ENCODE measurements at regions not wholly inside any gene's neighbourhood (a gene's known extent, or its start where the extent isn't known, plus 50 kb on each side); places are given as distances from the start of the nearest gene placed in this dataset.

DNA sequence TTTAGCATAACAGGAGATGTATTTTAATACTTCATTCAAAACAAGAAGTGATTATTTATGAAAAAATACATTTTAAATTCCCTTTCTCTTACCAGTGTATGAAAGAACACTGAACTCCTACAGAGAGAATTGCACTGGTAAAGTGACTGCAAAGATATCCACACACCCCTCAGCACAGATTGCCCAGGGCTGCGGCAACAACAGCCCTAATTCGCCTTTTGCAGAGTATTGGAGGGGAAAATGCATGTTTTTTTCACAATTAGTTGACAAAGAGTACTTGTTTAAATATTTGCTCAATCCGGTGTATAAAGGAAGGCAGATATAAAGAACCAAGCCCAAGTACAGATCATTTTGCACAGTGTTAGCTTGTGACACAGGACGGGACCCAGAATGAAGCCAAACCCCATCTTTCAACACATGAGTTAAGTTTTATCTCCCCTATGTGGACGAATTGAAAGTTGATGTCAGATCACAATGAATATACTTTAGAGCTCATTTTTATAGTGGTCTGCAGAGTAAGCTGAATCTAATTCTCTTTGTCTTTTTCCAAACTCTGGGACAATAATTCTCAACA, 551.4 kb upstream of the IGFBP7 start:
- DNase-seq: no peak

DNA sequence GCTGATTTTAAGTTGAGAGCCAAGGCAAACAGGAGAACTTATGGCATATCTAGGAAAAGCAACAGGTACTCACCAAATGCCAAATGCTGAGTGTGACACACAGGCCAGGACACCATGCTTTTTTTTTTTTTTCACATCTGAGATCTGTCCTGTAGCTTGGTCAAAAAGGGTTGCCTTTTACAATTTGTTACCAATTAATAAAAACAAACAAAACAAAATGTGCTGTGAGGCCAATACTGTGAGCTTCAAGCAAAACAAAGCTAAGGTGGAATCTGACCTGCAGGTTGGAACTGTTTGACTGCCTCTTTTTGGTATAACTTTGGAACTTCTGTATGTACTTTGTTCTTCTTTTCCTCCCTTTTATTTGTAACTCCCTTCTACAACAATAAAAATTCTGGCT, 548.5 kb upstream of the IGFBP7 start:
- no peak for DNase-seq

DNA sequence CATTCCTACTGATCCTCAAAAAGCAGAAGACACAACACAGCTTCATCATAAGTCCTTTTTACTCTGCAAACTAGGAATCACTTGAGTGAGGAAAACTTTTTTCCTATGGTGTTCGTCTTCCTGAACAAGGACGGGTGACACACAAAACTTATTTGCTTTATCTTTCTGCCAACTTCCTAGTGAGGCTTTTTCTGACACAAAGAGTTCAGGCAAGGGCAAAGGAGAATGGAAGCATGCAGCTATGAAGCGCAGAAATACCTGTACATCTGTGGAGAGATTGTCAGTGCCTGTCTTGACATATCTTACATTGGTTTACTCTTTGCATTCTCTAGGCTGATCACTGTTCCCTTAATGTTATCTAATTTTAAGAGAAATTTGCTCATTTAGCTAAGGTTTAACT, 548.0 kb upstream of the IGFBP7 start:
- DNase-seq: no peak

DNA sequence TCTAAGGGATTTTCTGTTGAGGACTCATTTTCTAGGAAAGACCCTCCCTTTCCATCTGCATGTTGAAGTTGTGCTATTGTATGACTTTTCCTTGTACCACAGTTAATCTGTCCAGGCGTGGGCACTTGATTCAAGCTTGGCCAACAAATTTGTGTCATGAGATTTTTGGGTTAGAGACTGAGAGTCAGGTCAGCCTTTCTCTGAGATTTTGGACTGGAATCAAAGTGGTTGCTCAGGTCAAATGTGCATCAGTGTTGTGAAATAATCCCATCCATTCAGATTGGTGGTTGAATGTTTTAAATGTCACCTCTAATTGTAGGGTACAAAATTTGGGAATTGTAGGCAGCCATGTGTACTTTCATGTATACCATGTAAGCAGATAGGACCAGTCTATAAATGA, 545.2 kb upstream of the IGFBP7 start:
- no peak for DNase-seq

DNA sequence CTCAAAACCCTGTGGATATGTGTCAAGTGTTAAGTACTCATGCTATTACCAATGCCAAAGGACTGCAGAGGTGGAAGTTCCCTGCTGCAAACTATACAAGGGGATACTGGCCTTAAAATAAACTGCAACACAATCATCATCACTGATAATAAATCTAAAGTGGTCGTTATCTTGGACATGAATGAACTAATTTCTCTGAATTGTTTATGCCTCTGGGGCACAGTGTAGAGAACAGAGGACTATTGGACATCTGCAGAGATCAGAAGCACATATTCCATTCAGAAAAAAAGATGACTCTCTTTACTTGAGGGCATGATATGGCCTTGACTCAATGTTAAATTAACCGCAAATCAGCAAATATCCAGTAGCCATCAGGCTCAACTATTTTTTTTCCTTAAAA, 542.6 kb upstream of the IGFBP7 start:
- no peak for DNase-seq

DNA sequence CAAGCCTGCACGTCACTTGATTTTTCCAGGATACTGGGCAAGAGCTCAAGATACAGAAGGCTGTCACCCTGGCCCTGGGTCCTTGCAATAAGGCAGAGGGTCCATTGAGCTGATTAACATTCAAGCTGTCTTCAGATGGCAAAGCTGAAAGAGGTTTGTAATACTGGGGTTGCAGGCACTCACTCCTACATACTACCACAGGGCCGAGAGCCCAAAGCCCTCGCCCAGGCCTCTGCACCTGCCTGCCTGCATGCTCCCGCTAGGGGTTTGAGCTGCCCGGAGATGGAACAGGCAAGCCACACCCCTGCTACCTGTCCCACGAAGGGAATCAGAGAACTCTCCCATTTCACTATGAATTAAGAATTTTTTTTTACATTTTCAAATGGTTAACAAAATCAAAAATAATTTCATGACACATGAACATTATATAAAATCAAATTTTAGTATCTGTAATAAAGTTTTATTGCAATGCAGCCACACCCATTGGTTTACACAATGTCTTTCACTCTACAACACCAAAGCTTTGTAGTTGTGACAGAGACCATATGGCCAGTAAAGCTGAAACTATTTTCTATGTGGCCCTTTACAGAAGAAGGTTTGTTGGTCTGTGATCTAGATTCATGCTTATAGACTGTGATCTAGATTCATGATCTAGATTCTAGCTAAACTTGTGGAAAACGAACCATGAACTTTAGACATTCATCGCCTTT, 530.4 kb upstream of the IGFBP7 start:
- DNase-seq: no peak

DNA sequence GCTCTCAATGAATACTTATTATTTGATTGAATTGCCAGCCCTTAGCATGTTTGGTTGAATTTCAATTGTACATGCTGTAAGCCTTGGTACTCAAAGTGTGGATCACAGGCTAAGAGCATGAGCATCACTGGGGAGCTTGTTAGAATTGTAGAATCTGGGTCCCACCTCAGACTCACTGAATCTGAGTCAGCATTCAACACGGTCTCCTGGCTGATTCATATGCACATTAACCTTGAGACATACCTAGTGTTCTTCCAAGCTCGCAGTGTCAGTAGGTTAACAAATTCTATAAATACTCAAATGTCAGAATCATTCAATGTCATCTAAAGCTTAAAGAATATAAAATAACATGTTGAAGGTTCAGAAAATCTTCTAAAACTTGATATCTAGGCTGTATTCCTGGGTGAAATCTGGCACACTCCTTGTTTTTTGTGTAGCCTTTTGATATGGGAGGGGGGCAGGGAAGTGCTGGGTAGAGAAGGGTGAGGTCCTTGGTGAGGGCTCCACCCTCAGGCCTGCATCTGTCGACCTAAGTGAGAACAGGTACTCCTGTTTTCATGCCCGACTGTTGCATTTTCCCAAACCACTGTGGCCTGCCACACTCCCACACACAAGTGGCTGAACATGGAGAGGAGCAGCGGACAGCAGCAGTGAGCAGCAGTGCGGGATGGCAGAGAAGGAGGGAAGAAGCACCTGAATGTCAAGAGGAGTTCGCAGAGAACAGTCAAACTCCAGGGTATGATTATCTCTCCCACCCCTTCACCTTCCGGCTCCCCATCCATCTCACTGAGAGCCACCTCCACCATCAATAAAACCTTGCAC, 529.6 kb upstream of the IGFBP7 start:
- no peak for DNase-seq

DNA sequence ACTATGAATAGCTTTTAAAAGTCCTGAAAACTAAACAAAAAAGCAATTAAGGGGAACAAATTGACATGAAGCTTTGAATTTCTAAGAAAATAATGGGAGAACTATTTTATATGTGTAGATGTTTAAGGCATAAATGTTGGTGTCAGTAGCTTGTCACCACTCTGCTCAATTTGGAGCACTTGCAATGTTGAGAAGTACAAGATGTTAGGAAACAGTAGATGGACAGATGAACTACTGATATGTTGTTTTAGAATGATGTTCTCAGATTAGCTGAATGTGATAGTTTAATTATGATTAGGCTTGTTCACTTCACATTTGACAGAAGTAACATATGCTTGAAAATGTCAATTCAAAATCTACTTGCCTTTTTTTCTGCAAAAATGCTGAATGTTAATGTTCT, 525.7 kb upstream of the IGFBP7 start:
- no peak for DNase-seq

DNA sequence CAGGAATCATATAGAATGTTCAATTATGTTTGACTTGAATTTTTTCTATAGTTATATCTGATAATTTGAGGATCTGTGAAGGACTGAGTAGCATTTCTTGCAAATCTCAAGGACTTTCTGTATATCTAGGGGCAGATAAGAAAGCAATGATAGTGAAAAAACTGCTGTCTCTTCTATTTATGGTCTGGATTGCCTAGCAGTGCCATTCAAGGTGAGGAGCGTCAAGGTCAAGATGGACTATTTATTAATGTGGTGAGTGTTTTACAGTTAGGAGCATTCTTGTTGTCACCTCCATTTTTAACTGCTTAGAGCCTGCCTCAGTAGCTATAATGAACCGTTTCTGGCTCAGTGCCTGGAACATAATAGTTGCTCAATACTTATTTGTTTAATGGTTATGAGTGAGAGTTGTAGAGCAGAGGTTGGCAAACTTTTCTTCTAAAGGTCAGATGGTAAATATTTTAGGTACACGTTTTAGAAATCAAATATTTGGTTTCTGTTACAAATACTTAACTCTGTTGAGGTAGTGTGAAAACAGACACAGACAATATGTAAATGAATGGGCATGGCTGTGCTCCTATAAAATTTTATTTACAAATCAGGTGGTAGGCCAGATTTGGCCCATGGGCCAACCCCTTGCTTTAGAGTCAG, 523.2 kb upstream of the IGFBP7 start:
- no peak for DNase-seq

DNA sequence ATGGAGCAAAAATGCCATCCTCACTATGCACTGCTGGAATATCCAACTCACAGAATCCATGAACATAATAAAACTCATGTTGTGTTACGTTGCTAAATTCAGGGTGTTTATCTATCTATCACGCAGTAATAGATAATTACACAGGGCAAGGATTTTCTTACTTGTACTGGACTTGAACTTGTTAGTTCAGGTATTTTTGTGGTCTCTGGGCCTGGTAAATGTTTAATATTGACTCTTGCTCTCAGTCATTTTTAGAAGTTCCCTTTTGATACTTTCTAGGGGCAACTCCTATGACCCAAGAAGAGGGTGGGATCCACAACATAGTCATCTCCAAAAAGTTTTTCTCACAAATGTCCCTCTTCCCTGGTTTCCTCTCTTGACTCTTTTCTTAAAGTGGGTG, 522.4 kb upstream of the IGFBP7 start:
- no peak for DNase-seq

DNA sequence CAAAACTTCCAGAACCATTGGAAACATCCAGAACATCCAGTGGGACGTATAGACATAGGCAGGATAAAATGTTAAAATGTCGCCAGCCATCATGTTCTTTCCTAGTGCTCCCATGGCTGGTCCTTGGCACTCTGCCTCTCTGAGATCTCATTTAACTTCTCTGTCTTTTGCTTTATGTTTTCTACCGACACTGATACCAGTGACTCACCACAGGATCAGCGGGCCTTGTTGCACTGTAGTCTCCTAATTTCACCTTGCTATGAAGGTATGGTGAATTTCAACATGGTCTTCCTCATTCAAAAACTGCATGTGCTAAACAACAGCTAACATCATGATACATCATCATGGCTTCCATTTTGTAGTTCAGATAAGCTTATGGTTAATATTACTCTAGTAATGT, 521.0 kb upstream of the IGFBP7 start:
- DNase-seq: no peak

DNA sequence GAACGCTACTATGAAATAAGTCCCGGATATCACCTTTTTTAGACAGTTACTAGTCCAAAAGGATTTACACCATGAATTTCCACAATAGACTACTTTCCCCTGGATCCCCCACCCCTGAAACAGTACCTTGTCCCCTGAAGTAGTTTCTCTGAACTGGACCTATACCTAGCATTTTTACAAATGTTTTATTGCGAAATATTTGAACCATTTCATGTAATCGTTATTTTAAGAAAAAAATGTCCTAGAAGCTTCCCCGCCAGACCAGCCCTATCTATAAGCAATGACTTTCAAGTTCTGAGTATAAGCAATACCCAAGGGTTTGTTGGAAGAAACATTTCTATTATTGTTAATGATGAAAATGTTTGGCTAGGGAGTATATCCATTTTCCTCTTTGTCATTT, 517.8 kb upstream of the IGFBP7 start:
- no peak for DNase-seq

DNA sequence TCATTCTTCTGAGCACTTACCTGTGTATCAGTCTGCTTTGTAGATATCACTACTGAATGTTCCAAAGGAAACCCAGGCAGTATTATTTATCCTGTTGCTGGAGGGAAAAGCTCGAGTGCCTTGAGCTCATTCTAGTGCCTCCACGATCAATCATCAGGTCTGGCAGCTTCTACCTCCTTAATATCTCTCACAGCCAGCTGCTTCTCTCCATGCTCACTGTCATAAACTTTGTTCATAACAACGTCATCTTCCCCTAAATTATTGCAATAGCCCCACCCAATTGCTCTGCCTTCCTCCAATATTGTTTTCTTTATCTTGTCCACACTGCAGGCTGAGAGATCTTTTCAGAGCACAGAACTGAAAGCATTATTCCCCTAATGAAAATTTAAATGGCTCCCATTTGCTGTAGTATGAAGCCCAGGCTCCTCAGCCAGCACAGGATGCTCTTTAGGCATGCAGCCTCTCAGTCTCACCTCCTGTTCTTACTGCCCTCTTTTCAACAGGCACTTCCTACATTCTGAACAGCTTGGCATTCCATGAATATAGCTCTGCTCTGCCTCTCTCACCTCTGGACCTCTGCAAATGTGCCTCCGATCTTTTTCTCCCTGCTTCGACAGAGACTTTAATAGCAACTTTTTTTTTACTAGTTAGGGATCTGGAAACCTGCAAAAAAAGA, 504.2 kb upstream of the IGFBP7 start:
- DNase-seq: no peak

DNA sequence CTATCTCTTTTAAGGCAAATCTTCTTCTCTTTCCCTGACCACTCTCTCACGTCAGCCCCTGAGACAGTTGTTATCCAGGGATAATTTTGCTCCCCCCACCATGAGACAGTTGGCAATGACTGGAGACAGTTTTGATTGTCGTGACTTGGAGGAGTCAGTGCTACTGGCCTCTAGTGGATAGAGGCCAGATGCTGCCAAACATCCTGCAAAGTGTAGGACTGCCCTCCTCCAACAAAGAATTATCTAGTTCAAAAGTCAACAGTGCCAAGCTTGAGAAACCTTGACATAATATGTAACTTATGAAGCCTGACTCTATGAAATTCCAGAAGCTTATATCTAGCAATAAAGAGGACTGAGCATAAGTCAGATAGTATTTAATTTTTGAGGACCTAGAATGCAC, 502.1 kb upstream of the IGFBP7 start:
- DNase-seq: no peak

DNA sequence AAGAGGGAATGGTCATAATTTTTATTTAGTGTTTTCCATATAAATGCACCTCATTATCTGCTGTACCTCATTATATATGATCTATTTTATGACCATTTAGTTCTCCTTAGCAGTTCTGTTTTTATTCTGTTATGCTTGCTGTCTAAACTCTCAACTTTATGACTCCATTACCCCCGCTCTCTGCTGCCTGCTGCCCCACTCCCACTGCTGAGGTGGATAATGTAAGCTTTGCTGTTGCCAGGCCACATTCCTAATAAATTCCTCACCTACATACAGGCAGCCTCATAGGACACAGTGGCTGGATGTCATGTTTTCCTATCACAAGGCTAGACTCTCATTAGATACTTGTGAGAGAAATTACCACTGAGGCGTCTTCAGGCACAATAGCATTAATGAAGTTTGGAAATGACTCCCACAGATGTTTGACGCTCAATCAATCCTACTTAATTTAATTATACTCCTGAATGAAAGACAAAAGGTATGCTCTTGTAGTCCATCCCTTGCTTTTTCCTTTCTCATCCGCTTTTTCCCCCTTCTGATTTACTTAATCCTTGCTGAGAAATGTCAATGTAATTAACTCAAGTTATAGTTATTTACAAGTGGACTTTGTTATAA, 497.5 kb upstream of the IGFBP7 start:
- no peak for DNase-seq

DNA sequence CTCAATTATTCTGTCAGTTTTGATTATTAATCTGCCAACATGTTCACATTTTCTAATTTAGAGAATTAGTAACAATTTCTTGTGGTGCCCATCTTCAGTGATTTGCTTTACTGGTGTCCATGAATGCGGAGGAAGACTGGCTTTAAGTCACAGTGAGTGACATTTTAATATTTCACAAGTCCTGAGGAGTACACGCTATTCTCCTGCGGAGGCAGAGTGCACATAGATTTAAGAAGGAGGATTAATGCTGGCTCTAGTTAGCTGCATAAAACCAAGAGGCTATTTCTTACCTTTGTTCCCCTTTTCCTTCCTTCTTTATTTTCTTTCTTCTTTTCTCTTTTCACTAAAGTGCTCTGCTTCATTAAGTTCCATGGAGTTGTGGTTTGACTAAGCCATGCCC, 495.2 kb upstream of the IGFBP7 start:
- no peak for DNase-seq

DNA sequence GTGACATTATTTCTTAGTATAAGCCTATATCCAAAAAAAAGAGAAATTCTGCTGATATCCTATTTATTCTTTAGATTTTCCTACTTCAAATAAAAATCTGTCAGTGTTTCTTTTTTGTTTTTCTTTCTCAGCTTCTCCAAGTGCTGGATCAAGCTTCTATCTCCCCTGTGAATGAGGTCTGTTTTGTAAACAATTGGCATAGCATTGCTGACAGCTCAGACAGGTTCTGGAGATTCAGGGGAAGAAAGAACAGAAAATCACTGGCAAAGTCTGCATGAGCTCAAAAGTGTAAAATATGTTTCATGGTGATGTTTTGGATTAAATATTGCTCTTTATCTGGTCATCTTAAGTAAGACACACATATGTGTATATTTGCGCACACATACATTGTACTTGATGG, 492.0 kb upstream of the IGFBP7 start:
- no peak for DNase-seq

DNA sequence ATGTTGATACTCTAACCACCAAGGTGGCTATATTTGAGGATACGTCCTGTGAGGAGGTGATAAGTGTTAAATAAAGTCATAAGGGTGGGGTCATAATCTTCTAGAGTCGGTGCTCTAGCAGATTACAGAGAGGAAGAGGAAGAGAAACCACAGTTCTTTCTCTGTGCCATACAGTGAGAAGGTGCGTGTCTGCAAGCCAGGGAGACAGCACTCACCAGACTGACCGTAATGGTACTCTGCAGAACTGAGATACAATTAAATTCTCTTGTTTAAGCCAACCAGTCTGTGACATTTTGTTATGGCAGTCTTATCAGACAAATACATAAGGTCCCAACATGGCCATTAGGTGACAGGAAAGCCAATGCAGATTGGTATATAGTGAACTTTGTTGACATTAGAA, 480.9 kb upstream of the IGFBP7 start:
- DNase-seq: no peak

DNA sequence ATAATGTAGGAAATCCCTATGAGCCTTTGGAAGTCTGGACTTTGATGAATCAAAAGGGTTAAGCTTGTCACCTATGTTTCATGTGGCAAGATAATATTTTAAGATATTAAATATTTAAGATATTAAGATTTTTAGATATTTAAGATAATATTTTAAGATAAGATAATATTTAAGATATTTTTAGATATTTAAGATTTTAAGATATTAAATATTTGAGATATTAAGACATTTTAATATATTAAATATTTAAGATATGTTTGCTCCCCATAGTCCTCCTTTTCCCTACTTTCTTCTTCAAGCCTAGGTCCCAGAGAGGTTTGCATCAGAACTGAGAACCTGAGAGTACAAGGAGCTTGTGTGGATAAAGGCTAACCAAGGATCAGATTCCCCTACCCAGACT, 478.4 kb upstream of the IGFBP7 start:
- DNase-seq: no peak

DNA sequence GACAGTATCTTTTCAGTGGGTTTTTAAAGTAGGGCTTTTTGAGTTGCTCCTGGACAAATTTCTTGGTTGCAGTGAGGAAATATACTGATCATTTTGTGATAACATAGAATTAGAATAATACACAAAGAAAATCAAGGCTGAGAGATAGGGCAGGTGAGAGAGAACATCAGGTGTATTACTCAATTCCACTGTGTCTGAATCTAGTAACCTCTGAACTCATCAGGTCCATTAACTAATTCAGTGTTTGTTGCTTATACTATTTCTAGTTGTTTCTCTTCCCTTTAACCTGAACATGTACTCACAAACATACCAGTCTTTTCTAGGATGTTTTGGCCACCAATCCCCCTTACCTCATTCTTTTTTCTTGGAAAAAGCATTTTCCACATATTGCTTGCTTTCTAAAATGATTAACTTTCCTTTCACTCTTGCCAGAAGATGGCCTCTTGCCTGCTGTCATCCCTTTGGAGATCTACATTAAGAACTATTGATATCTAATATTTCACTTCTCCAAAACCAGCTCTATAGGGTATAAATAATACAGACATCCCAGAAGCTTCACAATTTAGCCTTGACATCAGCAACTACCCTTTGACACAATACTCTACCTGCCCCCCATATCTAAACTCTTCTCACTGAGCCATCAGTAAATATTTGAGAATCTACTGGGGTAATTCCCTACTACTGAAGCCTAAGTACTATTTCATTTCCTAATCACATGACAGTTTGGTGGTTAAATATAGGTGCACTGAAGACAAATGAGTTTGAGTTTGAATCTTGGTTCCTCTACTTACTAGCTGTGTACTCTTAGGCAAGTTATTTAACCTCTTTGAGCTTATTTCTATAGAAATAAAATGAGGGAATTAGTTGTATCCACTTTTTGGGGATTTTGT, 470.8 kb upstream of the IGFBP7 start:
- no peak for DNase-seq

DNA sequence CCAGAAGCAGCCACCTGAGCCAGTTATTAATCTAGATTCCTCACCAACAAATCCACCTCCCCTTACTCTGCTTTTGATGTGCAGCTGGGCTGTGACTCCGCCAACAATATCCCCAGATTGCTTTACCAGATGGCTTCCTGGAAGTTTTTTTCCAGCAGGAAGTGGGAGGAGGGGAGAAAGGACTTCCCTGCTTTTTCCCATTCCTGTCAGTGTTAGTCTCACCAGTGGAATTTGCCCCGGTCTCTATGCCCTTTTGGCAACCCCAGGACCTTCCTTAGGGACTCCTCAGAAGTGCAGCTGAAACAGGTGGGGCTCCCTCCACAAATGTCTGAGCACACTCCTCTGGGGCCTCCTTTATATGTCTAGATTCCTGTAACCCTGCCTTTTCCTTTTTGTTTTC, 465.2 kb upstream of the IGFBP7 start:
- DNase-seq: no peak

Data from CD4-positive, alpha-beta T cell treated with Interleukin-4 for 4 hours (primary cell).